Naive thymus-derived CD4-positive, alpha-beta T cell (primary cell): ENCODE measurements at regions not wholly inside any gene's neighbourhood (a gene's known extent, or its start where the extent isn't known, plus 50 kb on each side); places are given as distances from the start of the nearest gene placed in this dataset.

Experiments used
- ATAC-seq: fragments of 150-1000 bp; cut with Tn5 transposase; 2 replicates; pipeline ENCODE4 v1.10.0; 2021; ENCODE audit warnings: mild to moderate bottlenecking, moderate library complexity
- CTCF ChIA-PET: fragments of 350-600 bp; sonication (Branson Sonifier 250); formaldehyde crosslinking; loops from one replicate; lab custom pipeline; 2021; ENCODE audit warnings: antibody characterized with exemption; lab: Charles Lee
- POLR2A ChIA-PET: fragments of 350-600 bp; sonication (Branson Sonifier 250); formaldehyde crosslinking; loops from one replicate; lab custom pipeline; 2021; ENCODE audit warnings: antibody characterized with exemption, inconsistent platforms; lab: Charles Lee
- DNase-seq, 9 donors: peaks; one replicate each; pipeline versions ENCODE4 v3.0.0 to v3.0.0-alpha.2; 2020 to 2022; ENCODE audit warnings: mixed read lengths in 1 of 9
- H3K27ac ChIP-seq: one replicate; pipeline ENCODE4 v1.7.0; 2013; ENCODE audit warnings: mild to moderate bottlenecking, low read depth, low read length, moderate library complexity
- H3K27me3 ChIP-seq, 2 donors: one replicate each; pipeline ENCODE4 v1.7.0; 2013; ENCODE audit warnings: low read length in 2 of 2, mild to moderate bottlenecking in 2 of 2, moderate library complexity in 2 of 2; ENCODE audit not compliant: control insufficient read depth in 2 of 2, insufficient read depth in 2 of 2
- H3K36me3 ChIP-seq, 3 experiments: 1 replicate in 2 of 3; 2 replicates in 1 of 3; pipeline ENCODE4 v1.7.0; 2013; ENCODE audit warnings: low read length in 3 of 3, mild to moderate bottlenecking in 3 of 3, moderate library complexity in 1 of 3; ENCODE audit not compliant: insufficient read depth in 3 of 3, control insufficient read depth in 2 of 3
- H3K4me1 ChIP-seq, 2 donors: one replicate each; pipeline ENCODE4 v1.7.0; 2013; ENCODE audit warnings: low read length in 2 of 2, mild to moderate bottlenecking in 2 of 2, moderate library complexity in 1 of 2; ENCODE audit not compliant: control insufficient read depth in 2 of 2, insufficient read depth in 2 of 2
- H3K4me3 ChIP-seq: 2 replicates; pipeline ENCODE4 v1.7.0; 2013; ENCODE audit warnings: mild to moderate bottlenecking, low read length
- H3K9me3 ChIP-seq, 3 experiments: 1 replicate in 2 of 3; 2 replicates in 1 of 3; pipeline ENCODE4 v1.7.0; 2013; ENCODE audit warnings: low read length in 3 of 3; ENCODE audit not compliant: control insufficient read depth in 2 of 3
- H3K27ac Mint-ChIP-seq, 9 donors: one replicate each; pipeline ENCODE4 v1.8.0; 2020 to 2022; ENCODE audit warnings: mixed read lengths in 9 of 9, mild to moderate bottlenecking in 8 of 9, moderate library complexity in 5 of 9, inconsistent platforms in 2 of 9
- H3K27me3 Mint-ChIP-seq, 5 donors: one replicate each; pipeline ENCODE4 v1.8.0; 2021 to 2022; ENCODE audit warnings: mixed read lengths in 5 of 5, mild to moderate bottlenecking in 1 of 5
- H3K36me3 Mint-ChIP-seq, 5 donors: one replicate each; pipeline ENCODE4 v1.8.0; 2020 to 2022; ENCODE audit warnings: mixed read lengths in 5 of 5, mild to moderate bottlenecking in 3 of 5, inconsistent platforms in 1 of 5
- H3K4me1 Mint-ChIP-seq, 7 donors: one replicate each; pipeline ENCODE4 v1.8.0; 2020 to 2022; ENCODE audit warnings: mixed read lengths in 7 of 7, mild to moderate bottlenecking in 3 of 7, inconsistent platforms in 1 of 7
- H3K4me3 Mint-ChIP-seq, 10 donors: one replicate each; pipeline ENCODE4 v1.8.0; 2020 to 2022; ENCODE audit warnings: mild to moderate bottlenecking in 10 of 10, mixed read lengths in 10 of 10, moderate library complexity in 6 of 10, inconsistent platforms in 2 of 10
- H3K9me3 Mint-ChIP-seq, 11 donors: one replicate each; pipeline ENCODE4 v1.8.0; 2020 to 2022; ENCODE audit warnings: mixed read lengths in 11 of 11, mild to moderate bottlenecking in 4 of 11, inconsistent platforms in 1 of 11, moderate library complexity in 1 of 11
- intact Hi-C, 2 donors: fragments of 100-400 bp; cut with micrococcal nuclease; formaldehyde crosslinking; loops; one replicate each; pipeline ENCODE4 v1.15.1; 2023

GRCh38 chr13:21967871-21968270 is 297.0 kb downstream of the FGF9 start:
- Mint-ChIP-seq H3K27me3 (peaks cover 0 to 4% (median 0%) of the 10 kb centered on the region in 5 donors), H3K4me3 (no peak overlapping the region), H3K4me1 (peaks cover 0 to 2% (median 0%) of the 10 kb centered on the region in 7 donors), H3K27ac (no peak overlapping the region), H3K36me3 (no peaks in the 10 kb centered on the region), H3K9me3 (peaks cover 0 to 3% (median 0%) of the 10 kb centered on the region in 11 donors)
- no peaks in the 10 kb centered on the region for H3K36me3 ChIP-seq
- H3K4me1 ChIP-seq, result no peaks in the 10 kb centered on the region
- intact Hi-C loops, result no loop called here
- H3K4me3 ChIP-seq, result no peak overlapping the region
- no peaks in the 10 kb centered on the region for H3K27me3 ChIP-seq
- H3K9me3 ChIP-seq, result no peaks in the 10 kb centered on the region
- ATAC-seq, result no peak
- no peak for DNase-seq
- ChIA-PET CTCF (no interaction called here), POLR2A (no interaction called here)
- no peak overlapping the region for H3K27ac ChIP-seq

- no peaks in the 10 kb centered on the region for H3K36me3 ChIP-seq
- Mint-ChIP-seq H3K4me1 (no peaks in the 10 kb centered on the region), H3K27ac (no peak overlapping the region), H3K4me3 (no peak overlapping the region), H3K27me3 (peaks cover 0 to 4% (median 0%) of the 10 kb centered on the region in 5 donors), H3K9me3 (no peaks in the 10 kb centered on the region), H3K36me3 (no peaks in the 10 kb centered on the region)
- ATAC-seq (no peak), DNase-seq (no peak)
- ChIA-PET CTCF (no interaction called here), POLR2A (no interaction called here)
- no peak overlapping the region for H3K27ac ChIP-seq
- no peaks in the 10 kb centered on the region for H3K9me3 ChIP-seq
- H3K4me3 ChIP-seq, result no peak overlapping the region
- H3K4me1 ChIP-seq, result no peaks in the 10 kb centered on the region
- intact Hi-C loops, result loop anchor here in 1 of 2 donors (5.0 kb wide), 1 partner anchor 333 kb away; no protein-coding TSS in a partner anchor
- no peaks in the 10 kb centered on the region for H3K27me3 ChIP-seq
These were observed 299.3 kb downstream of the FGF9 start for GRCh38 chr13:21970172-21970571.

- intact Hi-C loops, result loop anchor here in 1 of 2 donors (5.0 kb wide), 1 partner anchor 334 kb away; no protein-coding TSS in a partner anchor
- no peaks in the 10 kb centered on the region for H3K9me3 ChIP-seq
- no peaks in the 10 kb centered on the region for H3K36me3 ChIP-seq
- no peaks in the 10 kb centered on the region for H3K9me3 Mint-ChIP-seq
- H3K27ac ChIP-seq, result no peak overlapping the region
- no peaks in the 10 kb centered on the region for H3K4me1 Mint-ChIP-seq
- H3K27ac Mint-ChIP-seq, result no peak overlapping the region
- no peaks in the 10 kb centered on the region for H3K4me1 ChIP-seq
- ChIA-PET CTCF (no interaction called here), POLR2A (no interaction called here)
- ATAC-seq (peak; percentile 32), DNase-seq (no peak)
- H3K36me3 Mint-ChIP-seq, result no peaks in the 10 kb centered on the region
- H3K27me3 Mint-ChIP-seq, result peaks cover 0 to 4% (median 0%) of the 10 kb centered on the region in 5 donors
- H3K4me3 Mint-ChIP-seq, result no peak overlapping the region
- H3K27me3 ChIP-seq, result no peaks in the 10 kb centered on the region
- no peak overlapping the region for H3K4me3 ChIP-seq
These were observed 300.0 kb downstream of the FGF9 start for GRCh38 chr13:21970918-21971317.

- Histone ChIP-seq H3K27me3 (no peaks in the 10 kb centered on the region), H3K9me3 (no peaks in the 10 kb centered on the region), H3K4me1 (no peaks in the 10 kb centered on the region), H3K27ac (no peak overlapping the region), H3K4me3 (no peak overlapping the region), H3K36me3 (no peaks in the 10 kb centered on the region)
- Mint-ChIP-seq H3K4me1 (no peaks in the 10 kb centered on the region), H3K27ac (no peak overlapping the region), H3K9me3 (no peaks in the 10 kb centered on the region), H3K36me3 (no peaks in the 10 kb centered on the region), H3K4me3 (no peak overlapping the region), H3K27me3 (peaks cover 0 to 4% (median 0%) of the 10 kb centered on the region in 5 donors)
- DNase-seq, result no peak
- ChIA-PET POLR2A (no interaction called here), CTCF (interaction anchor here (0.7 kb wide), 1 partner anchor 34 kb away, joined by 3 read pairs; no protein-coding TSS in a partner anchor)
- ATAC-seq, result no peak
- intact Hi-C loops, result loop anchor here in 1 of 2 donors (5.0 kb wide), 1 partner anchor 335 kb away; no protein-coding TSS in a partner anchor
These were observed 301.1 kb downstream of the FGF9 start for GRCh38 chr13:21971662-21972621.

GRCh38 chr13:21973437-21974125 is 302.7 kb downstream of the FGF9 start:
- H3K27ac ChIP-seq, result no peak overlapping the region
- no peaks in the 10 kb centered on the region for H3K4me1 Mint-ChIP-seq
- ATAC-seq (no peak), DNase-seq (no peak)
- no peak overlapping the region for H3K4me3 ChIP-seq
- no peaks in the 10 kb centered on the region for H3K36me3 ChIP-seq
- ChIA-PET POLR2A (interaction anchor here (0.6 kb wide), 1 partner anchor 39 kb away, joined by 5 read pairs; no protein-coding TSS in a partner anchor), CTCF (no interaction called here)
- intact Hi-C loops, result loop anchor here in 1 of 2 donors (5.0 kb wide), 1 partner anchor 336 kb away; no protein-coding TSS in a partner anchor
- H3K27me3 ChIP-seq, result no peaks in the 10 kb centered on the region
- H3K4me3 Mint-ChIP-seq, result no peak overlapping the region
- H3K9me3 Mint-ChIP-seq, result no peaks in the 10 kb centered on the region
- no peaks in the 10 kb centered on the region for H3K36me3 Mint-ChIP-seq
- no peaks in the 10 kb centered on the region for H3K27me3 Mint-ChIP-seq
- H3K9me3 ChIP-seq, result no peaks in the 10 kb centered on the region
- no peaks in the 10 kb centered on the region for H3K4me1 ChIP-seq
- no peak overlapping the region for H3K27ac Mint-ChIP-seq

- intact Hi-C loops, result loop anchor here in 1 of 2 donors (5.0 kb wide), 1 partner anchor 337 kb away; no protein-coding TSS in a partner anchor
- Histone ChIP-seq H3K27ac (no peak overlapping the region), H3K4me3 (no peak overlapping the region), H3K27me3 (no peaks in the 10 kb centered on the region), H3K4me1 (no peaks in the 10 kb centered on the region), H3K36me3 (no peaks in the 10 kb centered on the region), H3K9me3 (no peaks in the 10 kb centered on the region)
- Mint-ChIP-seq H3K36me3 (no peaks in the 10 kb centered on the region), H3K4me1 (no peaks in the 10 kb centered on the region), H3K4me3 (no peak overlapping the region), H3K27me3 (no peaks in the 10 kb centered on the region), H3K9me3 (no peaks in the 10 kb centered on the region), H3K27ac (no peak overlapping the region)
- CTCF ChIA-PET, result no interaction called here
- no peak for ATAC-seq
- no peak for DNase-seq
- POLR2A ChIA-PET, result no interaction called here
These were observed 303.9 kb downstream of the FGF9 start for GRCh38 chr13:21974741-21975140.
